ENCODE measurements at regions not wholly inside any gene's neighbourhood (a gene's known extent, or its start where the extent isn't known, plus 50 kb on each side); places are given as distances from the start of the nearest gene placed in this dataset.

DNA sequence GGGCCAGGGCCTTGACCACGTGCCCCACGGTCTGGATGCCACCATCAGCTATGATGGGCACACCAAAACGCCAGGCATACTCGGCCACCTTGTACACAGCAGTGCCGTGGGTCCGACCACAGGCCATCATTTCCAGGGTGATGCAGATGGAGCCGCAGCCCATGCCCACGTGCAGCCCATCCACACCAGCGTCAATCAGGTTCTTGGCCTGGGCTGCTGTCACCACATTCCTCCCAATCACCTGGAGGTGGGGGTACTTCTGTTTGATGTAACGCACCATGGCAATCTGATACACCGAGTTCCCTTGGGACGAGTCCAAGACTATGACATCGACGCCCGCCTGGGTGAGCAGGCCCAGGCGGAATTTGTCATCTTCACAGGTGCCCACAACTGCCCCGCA lies 221.2 kb upstream of the ATP6AP2 start:
- TF ChIP-seq CTCF (IDR thresholded peaks at IDR 0.05 in 4 of 5, conservative IDR thresholded peaks at IDR 0.05 in 1 of 5) (no peak), POLR2A (IDR thresholded peaks at IDR 0.05) (no peak)
